ENCODE measurements at regions not wholly inside any gene's neighbourhood (a gene's known extent, or its start where the extent isn't known, plus 50 kb on each side); places are given as distances from the start of the nearest gene placed in this dataset.

DNA sequence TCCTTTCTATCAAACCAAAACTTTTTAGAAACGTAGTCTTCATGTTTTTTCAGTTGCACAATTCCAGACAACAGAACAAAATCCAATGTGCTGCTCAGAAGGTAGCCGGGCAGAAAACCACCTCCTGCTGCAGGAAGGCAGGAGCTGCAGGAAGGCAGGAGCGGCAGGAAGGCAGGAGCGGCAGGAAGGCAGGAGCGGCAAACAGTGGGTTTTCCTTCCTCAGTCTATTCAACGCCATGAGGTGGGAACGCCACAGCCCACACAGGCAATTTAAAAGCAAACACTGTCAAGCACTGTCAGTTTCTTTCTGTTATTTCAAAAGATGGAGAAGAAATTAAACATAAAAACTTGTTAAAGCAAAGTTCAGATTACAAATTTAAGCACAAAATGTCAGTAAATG is 601.2 kb upstream of the SALL3 start:
- Histone ChIP-seq H3K36me3 (ENCODE audit: control insufficient read depth, insufficient read depth, low read length) (no peaks in the 10 kb centered on the region), H3K27me3 (ENCODE audit: control insufficient read depth, insufficient read depth, low read length) (no peaks in the 10 kb centered on the region), H3K4me3 (ENCODE audit: low read depth, low read length) (no peak overlapping the region)
- no peak for DNase-seq (ENCODE audit: low read depth)
- POLR2A ChIA-PET = no interaction called here
- CTCF ChIA-PET = no interaction called here
- TF ChIP-seq, protein P1, sequence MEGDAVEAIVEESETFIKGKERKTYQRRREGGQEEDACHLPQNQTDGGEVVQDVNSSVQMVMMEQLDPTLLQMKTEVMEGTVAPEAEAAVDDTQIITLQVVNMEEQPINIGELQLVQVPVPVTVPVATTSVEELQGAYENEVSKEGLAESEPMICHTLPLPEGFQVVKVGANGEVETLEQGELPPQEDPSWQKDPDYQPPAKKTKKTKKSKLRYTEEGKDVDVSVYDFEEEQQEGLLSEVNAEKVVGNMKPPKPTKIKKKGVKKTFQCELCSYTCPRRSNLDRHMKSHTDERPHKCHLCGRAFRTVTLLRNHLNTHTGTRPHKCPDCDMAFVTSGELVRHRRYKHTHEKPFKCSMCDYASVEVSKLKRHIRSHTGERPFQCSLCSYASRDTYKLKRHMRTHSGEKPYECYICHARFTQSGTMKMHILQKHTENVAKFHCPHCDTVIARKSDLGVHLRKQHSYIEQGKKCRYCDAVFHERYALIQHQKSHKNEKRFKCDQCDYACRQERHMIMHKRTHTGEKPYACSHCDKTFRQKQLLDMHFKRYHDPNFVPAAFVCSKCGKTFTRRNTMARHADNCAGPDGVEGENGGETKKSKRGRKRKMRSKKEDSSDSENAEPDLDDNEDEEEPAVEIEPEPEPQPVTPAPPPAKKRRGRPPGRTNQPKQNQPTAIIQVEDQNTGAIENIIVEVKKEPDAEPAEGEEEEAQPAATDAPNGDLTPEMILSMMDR (IDR thresholded peaks at IDR 0.05; ENCODE audit: insufficient read depth, low read depth, low read length) = no peak

DNA sequence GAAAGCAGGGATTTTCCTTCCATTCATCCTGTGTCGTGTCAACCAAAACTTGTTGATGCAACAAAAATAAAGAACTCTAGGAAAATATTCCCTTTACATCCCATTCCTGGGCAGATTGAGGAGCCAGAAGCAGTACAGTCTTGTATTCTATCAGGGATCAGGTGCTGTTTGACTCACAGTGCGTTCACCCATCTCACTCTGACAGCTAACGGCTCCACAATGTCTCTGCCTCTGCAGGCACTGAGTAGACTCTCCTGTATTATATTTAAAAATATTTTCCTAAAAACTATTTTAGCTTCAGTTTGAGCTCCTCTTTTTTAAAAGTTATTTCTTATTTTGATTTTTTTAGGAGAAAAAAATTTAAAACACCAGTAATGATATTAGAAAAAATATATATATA is 600.6 kb upstream of the SALL3 start:
- ChIA-PET POLR2A (no interaction called here), CTCF (no interaction called here)
- Histone ChIP-seq H3K4me3 (ENCODE audit: low read depth, low read length) (no peak overlapping the region), H3K27me3 (ENCODE audit: control insufficient read depth, insufficient read depth, low read length) (no peaks in the 10 kb centered on the region), H3K36me3 (ENCODE audit: control insufficient read depth, insufficient read depth, low read length) (no peaks in the 10 kb centered on the region)
- TF ChIP-seq, protein P1 (IDR thresholded peaks at IDR 0.05; ENCODE audit: insufficient read depth, low read depth, low read length) = no peak
- no peak for DNase-seq (ENCODE audit: low read depth)

DNA sequence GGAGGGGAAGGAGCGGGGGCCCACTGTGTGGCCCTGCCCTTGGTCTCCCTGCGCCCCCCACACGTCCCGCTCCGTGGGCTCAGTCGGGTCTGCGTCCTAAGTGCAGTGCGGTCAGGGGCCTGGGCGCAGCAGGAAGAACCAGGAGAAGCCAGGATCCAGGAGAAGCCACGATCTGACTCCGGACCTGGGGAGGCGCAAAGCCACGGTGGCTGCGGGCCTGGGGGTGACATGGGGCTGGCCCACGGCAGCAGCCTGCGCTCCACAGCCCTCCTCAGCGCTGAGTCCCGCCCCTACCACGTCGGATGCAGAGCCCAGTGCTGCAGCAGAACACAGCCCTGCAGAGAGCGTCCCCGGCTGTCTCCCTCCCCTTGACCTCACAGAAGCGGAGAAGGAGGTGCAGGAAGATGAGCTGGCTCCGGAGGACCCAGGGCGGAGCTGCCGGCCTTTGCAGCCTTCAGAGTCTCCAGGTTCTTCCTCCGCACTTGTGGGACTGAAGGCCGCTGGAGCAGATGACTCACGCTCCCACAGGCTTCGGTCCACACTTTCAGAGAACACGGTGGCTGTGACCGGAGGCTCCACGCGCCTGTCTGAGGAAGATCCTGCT is 589.2 kb upstream of the SALL3 start:
- POLR2A ChIA-PET = no interaction called here
- DNase-seq (ENCODE audit: low read depth) = no peak
- Histone ChIP-seq H3K36me3 (ENCODE audit: control insufficient read depth, insufficient read depth, low read length) (no peaks in the 10 kb centered on the region), H3K27me3 (ENCODE audit: control insufficient read depth, insufficient read depth, low read length) (no peaks in the 10 kb centered on the region), H3K4me3 (ENCODE audit: low read depth, low read length) (no peak overlapping the region)
- CTCF ChIA-PET = no interaction called here
- TF ChIP-seq, protein P1 (IDR thresholded peaks at IDR 0.05; ENCODE audit: insufficient read depth, low read depth, low read length) = no peak

DNA sequence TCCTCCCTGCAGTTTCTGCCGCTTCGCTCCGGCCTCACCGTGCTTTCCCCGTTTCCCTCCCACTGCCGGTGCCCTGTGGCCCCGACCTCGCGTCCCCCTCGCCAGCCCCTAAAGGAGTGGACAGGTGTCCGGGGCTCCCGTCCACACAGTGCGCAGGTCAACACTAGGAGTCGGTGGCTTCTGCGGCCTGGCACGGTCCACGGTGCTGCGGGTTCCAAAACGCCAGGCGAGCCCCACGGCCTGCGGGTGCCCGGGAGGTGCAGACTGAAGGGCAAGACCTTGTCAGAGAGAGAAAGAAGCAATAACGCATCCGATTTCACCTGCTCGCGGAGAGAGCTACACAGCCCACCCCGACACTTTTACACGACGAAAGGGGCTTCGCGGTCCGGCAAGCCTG is 588.7 kb upstream of the SALL3 start:
- no peaks in the 10 kb centered on the region for H3K36me3 ChIP-seq (ENCODE audit: control insufficient read depth, insufficient read depth, low read length)
- ChIA-PET POLR2A (no interaction called here), CTCF (no interaction called here)
- no peak overlapping the region for H3K4me3 ChIP-seq (ENCODE audit: low read depth, low read length)
- DNase-seq (ENCODE audit: low read depth) = no peak
- TF ChIP-seq, protein P1 (IDR thresholded peaks at IDR 0.05; ENCODE audit: insufficient read depth, low read depth, low read length) = no peak
- H3K27me3 ChIP-seq (ENCODE audit: control insufficient read depth, insufficient read depth, low read length) = no peaks in the 10 kb centered on the region

DNA sequence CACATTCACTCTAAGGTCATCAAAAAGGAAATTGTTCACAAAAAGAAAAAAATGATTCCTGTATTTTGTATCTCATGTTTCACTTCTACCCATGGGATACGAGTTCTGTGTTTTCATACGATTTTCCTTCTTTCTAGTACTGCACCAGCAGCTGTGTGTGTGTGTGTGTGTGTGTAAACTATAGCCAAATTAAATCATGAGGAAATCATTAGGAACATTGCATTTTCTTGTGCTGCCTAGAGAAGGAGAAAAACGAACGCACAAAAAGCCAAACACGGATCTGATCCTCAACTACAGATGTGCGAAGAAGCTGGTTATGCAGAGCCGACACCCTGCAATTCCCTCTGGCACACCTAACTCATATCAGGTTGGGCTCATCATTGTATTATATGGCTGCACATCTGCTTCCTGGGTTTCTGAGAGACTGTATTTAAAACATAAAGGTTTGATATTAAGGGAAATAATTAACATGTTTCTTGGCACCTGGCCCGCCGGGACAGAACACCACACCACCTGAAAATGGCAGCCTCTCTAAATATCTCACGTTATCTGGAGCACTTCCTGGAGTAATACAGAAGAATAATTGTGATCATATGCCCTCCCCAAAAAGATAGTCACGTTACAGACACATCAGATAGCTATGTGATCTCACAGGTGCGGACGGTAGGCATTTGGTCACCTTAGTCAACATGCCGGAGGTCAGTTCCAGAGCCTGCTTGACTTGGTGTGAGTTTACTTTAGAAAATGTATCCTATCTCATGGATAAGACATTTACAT is 586.3 kb upstream of the SALL3 start:
- TF ChIP-seq, protein P1 (IDR thresholded peaks at IDR 0.05; ENCODE audit: insufficient read depth, low read depth, low read length) = no peak
- ChIA-PET CTCF (no interaction called here), POLR2A (no interaction called here)
- no peaks in the 10 kb centered on the region for H3K27me3 ChIP-seq (ENCODE audit: control insufficient read depth, insufficient read depth, low read length)
- DNase-seq (ENCODE audit: low read depth) = no peak
- no peaks in the 10 kb centered on the region for H3K36me3 ChIP-seq (ENCODE audit: control insufficient read depth, insufficient read depth, low read length)
- H3K4me3 ChIP-seq (ENCODE audit: low read depth, low read length) = no peak overlapping the region
